DMS114 treated with DMSO at 0.1 percent for 48 hours (cell line): ENCODE measurements at regions not wholly inside any gene's neighbourhood (a gene's known extent, or its start where the extent isn't known, plus 50 kb on each side); places are given as distances from the start of the nearest gene placed in this dataset.
"Not testable (repeated sequence)": the region's sequence is repeated elsewhere in the genome, so short reads cannot be mapped to it uniquely, and the experiment has no call there.

Experiments used
- DNase-seq: peaks from one replicate; lab custom pipeline; 2025; ENCODE audit not compliant: unreplicated experiment; lab: John Stamatoyannopoulos, UW

DNA sequence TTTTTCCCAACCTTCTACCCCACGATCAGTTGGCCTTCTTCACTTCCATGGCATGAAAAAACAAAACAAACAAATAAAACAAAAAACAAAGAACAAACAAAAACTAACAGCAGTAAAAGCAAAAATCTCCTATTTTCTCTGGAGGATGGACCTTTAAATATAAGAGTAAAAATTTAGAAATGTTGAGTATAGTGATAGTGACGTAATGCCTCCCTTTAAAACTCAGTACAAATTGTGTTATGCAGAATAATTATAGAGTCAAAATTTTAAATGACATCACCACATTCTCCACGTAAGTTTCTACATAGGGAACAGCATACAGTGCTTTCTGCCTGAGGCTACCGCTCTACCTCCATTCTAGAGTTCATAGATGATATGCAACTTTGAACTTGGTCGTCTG, 2156.4 kb downstream of the PCDH7 start:
- no peak for DNase-seq

- no peak for DNase-seq
Measured at GRCh38 chr4:32879913-32880312, 2159.7 kb downstream of the PCDH7 start.

- DNase-seq, result no peak
Measured at GRCh38 chr4:32884198-32884597, 2164.0 kb downstream of the PCDH7 start.

DNA sequence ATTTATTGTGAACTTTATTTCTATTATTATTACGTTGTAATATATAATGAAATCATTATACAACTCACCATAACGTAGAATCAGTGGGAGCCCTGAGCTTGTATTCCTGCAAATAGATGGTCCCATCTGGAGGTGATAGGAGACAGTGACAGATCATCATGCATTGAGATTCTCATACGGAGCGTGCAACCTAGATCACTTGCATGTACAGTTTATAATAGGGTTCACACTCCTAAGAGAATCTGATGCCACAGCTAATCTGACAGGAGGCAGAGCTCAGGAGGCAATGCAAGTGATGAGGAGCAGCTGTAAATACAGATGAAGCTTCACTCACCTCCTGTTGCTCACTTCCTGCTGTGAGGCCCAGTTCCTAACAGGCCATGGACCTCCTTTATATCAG, 2170.2 kb downstream of the PCDH7 start:
- no peak for DNase-seq

DNA sequence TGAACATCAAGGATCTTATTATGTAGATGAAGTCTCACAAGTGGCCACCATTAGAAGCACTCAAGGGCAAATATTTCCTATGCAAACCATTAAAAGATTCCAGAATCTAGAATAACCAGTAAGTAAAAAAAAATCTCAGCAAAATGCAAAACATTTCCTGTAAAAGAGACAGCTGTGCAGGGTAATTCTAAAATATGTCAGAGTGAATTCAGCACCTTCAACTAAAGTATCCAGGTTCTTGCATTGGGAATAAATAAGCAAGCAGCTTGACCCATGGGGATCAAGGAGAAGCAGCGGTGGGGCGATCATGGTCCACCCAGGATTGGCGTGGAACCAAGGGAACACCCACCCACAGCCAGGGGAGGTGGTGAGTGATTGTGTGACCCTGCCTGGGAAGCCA, 2188.9 kb downstream of the PCDH7 start:
- DNase-seq, result no peak

GRCh38 chr4:32909736-32910135, 2189.6 kb downstream of the PCDH7 start:
- no peak for DNase-seq

DNA sequence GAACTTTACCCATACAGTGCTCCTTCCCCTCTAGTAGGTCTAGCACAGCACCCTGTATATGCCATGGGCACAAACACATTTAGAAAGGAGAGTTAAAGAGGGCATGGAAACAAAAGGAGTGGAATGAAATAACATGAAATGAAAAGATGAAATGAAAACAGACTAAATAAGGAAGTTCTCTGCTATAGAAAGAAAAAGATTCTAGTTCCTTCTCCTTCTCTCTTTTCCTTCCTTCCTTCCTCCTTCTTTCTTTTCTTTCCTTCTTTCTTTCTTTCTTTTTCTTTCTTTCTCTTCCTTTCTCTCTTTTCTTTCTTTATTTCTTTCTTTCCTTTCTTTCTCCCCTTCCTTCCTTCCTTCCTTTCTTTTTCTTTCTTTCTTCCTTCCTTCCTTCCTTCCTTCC, 2197.4 kb downstream of the PCDH7 start:
- DNase-seq, result no peak

- no peak for DNase-seq
Measured at GRCh38 chr4:32929796-32930699, 2209.9 kb downstream of the PCDH7 start.

- DNase-seq, result no peak
Measured at GRCh38 chr4:32930700-32931099, 2210.5 kb downstream of the PCDH7 start.

DNA sequence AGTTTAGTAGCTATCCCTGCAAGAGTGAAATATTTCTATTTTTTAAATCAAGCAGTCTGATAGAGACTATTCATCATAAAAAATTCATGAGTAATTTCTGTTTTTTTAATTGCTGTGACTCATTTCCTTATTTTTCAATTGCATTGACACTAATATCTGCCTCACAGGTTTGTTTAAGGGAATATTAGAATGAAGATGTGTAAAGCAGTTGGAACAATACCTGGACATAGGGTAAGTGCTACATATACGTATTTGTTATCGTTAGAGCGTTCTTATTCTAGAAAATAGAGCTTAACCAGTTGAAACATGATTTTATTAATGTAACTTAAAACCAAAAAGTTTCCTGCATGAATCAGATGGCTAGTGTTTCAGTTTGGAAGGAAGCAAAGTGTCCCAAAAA, 2211.3 kb downstream of the PCDH7 start:
- no peak for DNase-seq

GRCh38 chr4:32932156-32932555, 2212.0 kb downstream of the PCDH7 start:
- DNase-seq, result no peak

- DNase-seq, result not testable (repeated sequence)
Measured at GRCh38 chr4:32939222-32939621, 2219.1 kb downstream of the PCDH7 start.

DNA sequence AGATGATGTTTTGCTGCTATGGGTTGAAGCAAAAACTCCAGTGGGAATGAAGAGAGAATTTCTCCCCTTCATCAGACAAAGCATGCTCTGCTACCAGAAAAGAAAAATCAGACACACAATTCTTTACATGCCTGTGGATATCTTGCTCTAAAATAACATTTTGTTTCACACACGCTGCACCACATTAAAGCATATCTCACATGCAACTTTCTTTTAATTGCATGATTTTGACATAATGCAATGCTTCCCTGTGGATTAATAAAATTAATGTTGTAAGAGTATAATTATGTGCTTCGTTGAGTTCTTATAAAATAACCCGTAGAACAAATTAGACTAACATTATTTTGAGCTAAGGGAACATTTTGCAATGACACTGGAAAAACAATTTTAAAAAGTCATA, 2230.7 kb downstream of the PCDH7 start:
- no peak for DNase-seq

DNA sequence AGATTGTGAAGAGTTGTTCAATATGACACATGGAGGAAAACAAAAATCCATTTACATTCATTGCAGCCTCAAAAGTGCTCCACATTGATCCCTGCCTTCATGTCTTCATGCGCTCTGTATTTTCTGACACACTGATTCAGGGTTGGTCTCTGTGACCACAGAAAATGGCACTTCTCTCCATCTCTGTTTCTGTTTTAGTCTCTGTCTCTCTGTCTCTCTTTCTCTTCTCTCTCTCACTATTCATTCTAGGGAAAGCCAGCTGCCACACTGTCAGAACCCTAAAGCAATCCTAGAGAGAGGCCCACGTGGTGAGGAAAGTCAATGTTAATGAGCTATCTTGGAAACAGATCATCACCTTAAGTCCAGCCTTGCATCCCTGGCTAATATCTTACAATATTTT, 2238.4 kb downstream of the PCDH7 start:
- no peak for DNase-seq

DNA sequence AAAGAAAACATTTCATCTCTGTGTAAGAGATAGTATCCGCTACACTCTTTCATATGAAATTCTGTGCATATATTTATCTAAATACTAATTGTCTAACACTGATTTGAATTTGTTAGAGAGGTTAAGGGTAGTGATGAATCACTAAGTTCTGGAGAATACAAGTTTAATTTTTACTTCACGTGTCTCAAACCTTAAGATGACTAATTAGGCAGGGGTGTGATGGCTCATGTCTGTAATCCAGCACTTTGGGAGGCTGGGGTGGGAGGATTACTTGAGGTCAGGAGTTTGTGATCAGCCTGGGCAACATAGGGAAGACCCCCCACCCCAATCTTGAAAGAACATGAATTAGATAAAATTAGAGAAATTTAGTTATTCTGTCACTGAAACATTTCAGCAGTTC, 2241.9 kb downstream of the PCDH7 start:
- DNase-seq, result no peak

- DNase-seq, result no peak
Measured at GRCh38 chr4:32985256-32985655, 2265.1 kb downstream of the PCDH7 start.

GRCh38 chr4:32986236-32986635, 2266.1 kb downstream of the PCDH7 start:
- no peak for DNase-seq

DNA sequence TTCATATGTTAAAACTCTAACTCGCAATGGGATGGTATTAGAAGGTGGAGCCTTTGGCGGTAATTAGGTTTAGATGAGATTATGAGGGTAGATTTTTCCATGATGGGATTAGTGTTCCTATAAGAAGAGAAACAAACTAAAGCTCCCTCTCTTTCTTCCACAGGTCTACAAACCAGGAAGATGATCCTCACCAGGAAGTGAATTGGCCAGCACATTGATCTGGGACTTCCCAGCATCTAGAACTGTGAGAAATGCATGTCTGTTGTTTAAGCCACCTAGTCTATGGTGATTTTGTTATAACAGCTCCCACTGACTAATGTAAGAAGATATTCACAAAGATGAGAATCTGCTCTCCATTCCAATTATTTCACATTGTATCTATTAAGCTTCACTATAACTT, 2266.9 kb downstream of the PCDH7 start:
- DNase-seq, result no peak

DNA sequence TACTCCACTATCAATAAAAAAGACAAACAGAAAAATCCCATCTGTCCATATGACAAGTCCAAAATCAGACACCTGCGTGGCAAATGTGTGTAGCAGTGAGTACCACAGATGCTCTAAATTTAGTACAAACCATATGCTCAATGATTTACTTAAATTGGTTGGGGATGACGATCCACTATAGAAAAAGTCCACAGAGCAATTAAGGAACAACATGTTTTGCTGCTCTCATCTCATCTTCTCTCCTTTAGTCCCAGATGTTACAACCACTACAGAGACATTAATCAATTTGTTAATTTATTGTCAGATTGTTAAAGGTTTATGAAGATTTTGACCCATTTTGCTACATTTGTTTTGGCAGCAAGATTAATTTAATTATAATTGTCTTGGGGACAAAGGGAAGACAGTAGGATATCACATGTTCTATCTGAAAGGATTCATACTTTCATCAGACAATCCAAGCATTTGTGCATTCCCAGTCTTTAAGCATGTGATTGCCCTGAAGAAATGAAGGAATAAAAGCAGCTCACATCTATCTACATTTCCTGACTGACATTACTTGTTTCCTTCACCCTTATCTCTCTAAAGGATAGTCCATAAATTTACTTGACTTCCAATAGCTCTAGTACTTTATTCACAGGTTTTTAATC, 2268.1 kb downstream of the PCDH7 start:
- DNase-seq, result no peak

GRCh38 chr4:32991663-32992062, 2271.5 kb downstream of the PCDH7 start:
- no peak for DNase-seq

DNA sequence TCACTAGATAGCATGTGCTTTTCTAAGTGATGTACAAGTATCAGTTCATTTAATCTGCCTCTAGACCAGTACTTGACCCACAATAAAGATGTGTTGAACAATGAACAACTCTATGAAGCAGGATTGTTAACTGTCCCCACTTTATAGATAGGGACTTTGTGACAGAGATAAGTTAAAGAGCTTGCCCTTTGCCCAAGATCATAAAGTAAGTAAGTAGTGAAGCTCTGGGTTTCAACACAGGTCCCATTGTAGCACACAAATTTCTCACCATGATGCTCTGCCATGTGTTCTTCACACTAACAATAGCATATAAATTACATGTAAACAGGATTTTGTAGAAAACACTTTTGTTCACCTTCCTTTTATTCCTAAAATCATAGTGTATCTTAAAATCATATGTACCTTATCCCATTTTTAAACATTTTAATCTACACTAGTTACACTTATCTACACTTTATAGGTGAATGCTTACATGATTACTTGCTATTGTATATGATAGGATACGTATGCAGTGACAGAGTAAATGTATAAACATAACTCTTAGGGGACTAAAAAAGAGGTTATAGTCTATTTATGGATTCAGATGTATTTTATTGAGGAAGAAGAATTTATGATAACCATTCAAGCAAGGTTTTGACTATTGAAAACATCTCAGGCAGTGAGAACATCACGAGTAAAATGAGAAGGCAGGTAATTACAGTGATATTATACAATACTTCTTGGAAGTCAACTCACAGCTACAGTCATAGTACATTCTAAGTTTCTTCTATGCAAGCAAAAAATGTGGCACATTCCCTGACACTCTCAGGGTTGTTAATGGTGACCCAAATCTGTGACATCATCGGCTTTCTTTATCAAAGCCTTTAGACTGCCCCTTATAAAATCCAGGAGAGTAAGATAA, 2275.1 kb downstream of the PCDH7 start:
- no peak for DNase-seq

- DNase-seq, result no peak
Measured at GRCh38 chr4:33013282-33013681, 2293.1 kb downstream of the PCDH7 start.
